GM23338 (cell line): ENCODE measurements at regions not wholly inside any gene's neighbourhood (a gene's known extent, or its start where the extent isn't known, plus 50 kb on each side); places are given as distances from the start of the nearest gene placed in this dataset.

Source experiments
- ATAC-seq: fragments of 200-7000 bp; cut with Tn5 transposase; 3 replicates; pipeline ENCODE4 v1.9.1; 2020
- DNase-seq: peaks from one replicate; pipeline ENCODE4 v3.0.0-alpha.2; 2015; ENCODE audit warnings: low spot score
- H2AFZ ChIP-seq: fragments of 200-600 bp; sonication (generic); 2 replicates; pipeline ENCODE4 v1.8.0; 2016; ENCODE audit warnings: antibody characterized with exemption, mild to moderate bottlenecking, moderate library complexity
- H3F3A ChIP-seq: fragments of 200-600 bp; sonication (generic); replicated peaks from 2 replicates; pipeline ENCODE4 v1.8.0; 2017; ENCODE audit warnings: antibody characterized with exemption, mixed run types, low read depth
- H3K27ac ChIP-seq: fragments of 200-600 bp; sonication (generic); 2 replicates; pipeline ENCODE4 v1.6.1; 2016; ENCODE audit warnings: low read depth
- H3K27me3 ChIP-seq: fragments of 200-600 bp; sonication (generic); 2 replicates; pipeline ENCODE4 v1.8.0; 2016; ENCODE audit warnings: mild to moderate bottlenecking, mixed run types, moderate library complexity; ENCODE audit not compliant: insufficient read depth
- H3K36me3 ChIP-seq: fragments of 200-600 bp; sonication (generic); 2 replicates; pipeline ENCODE4 v1.8.0; 2016; ENCODE audit warnings: mild to moderate bottlenecking; ENCODE audit not compliant: insufficient read depth
- H3K4me1 ChIP-seq: fragments of 200-600 bp; sonication (generic); 2 replicates; pipeline ENCODE4 v1.8.0; 2016; ENCODE audit warnings: mild to moderate bottlenecking, moderate library complexity; ENCODE audit not compliant: insufficient read depth
- H3K4me2 ChIP-seq: fragments of 200-600 bp; sonication (generic); 2 replicates; pipeline ENCODE4 v1.7.1; 2017; ENCODE audit warnings: mixed run types
- H3K4me3 ChIP-seq: fragments of 200-600 bp; sonication (generic); 2 replicates; pipeline ENCODE4 v1.6.1; 2016; ENCODE audit warnings: mixed run types
- H3K79me2 ChIP-seq: fragments of 200-600 bp; sonication (generic); replicated peaks from 2 replicates; pipeline ENCODE4 v1.8.0; 2017; ENCODE audit warnings: mild to moderate bottlenecking; ENCODE audit not compliant: insufficient read depth
- H3K9me2 ChIP-seq: fragments of 200-600 bp; sonication (generic); 2 replicates; pipeline ENCODE4 v1.8.0; 2017; ENCODE audit not compliant: insufficient read depth
- H4K20me1 ChIP-seq: fragments of 200-600 bp; sonication (generic); replicated peaks from 2 replicates; pipeline ENCODE4 v1.8.0; 2017; ENCODE audit warnings: mild to moderate bottlenecking; ENCODE audit not compliant: insufficient read depth
- H3K27ac Mint-ChIP-seq: 2 replicates; pipeline ENCODE4 v1.8.0; 2020; ENCODE audit warnings: inconsistent platforms, mild to moderate bottlenecking, moderate library complexity, mixed read lengths
- H3K27me3 Mint-ChIP-seq: 3 replicates; pipeline ENCODE4 v1.8.0; 2022; ENCODE audit warnings: low read depth, mild to moderate bottlenecking, moderate library complexity, mixed read lengths, inconsistent platforms; ENCODE audit not compliant: insufficient read depth, poor library complexity
- H3K36me3 Mint-ChIP-seq: 3 replicates; pipeline ENCODE4 v1.8.0; 2021; ENCODE audit warnings: low read depth, mild to moderate bottlenecking, inconsistent platforms, moderate library complexity, mixed read lengths
- H3K4me1 Mint-ChIP-seq: 3 replicates; pipeline ENCODE4 v1.8.0; 2020; ENCODE audit warnings: mild to moderate bottlenecking, inconsistent platforms, mixed read lengths
- H3K4me3 Mint-ChIP-seq: 3 replicates; pipeline ENCODE4 v1.8.0; 2021; ENCODE audit warnings: moderate library complexity, mild to moderate bottlenecking, inconsistent platforms, mixed read lengths
- H3K9me3 Mint-ChIP-seq: 3 replicates; pipeline ENCODE4 v1.8.0; 2020; ENCODE audit warnings: moderate library complexity, mild to moderate bottlenecking, inconsistent platforms, mixed read lengths
- CREB1 ChIP-seq: fragments of 250-450 bp; sonication (Bioruptor Pico); IDR thresholded peaks from 2 replicates; pipeline ENCODE4 v1.5.0; 2020; ENCODE audit warnings: low read depth, mild to moderate bottlenecking, moderate library complexity
- CTCF ChIP-seq, 2 experiments: fragments of 200-600 bp in 1 of 2; sonication (generic) in 1 of 2; conservative IDR thresholded peaks; 2 replicates each; pipeline versions ENCODE4 v1.5.1 to v1.6.1; 2016 to 2017; ENCODE audit warnings: antibody characterized with exemption in 2 of 2, low read depth in 2 of 2, mild to moderate bottlenecking in 2 of 2, moderate library complexity in 1 of 2
- EZH2 ChIP-seq: fragments of 200-600 bp; sonication (generic); IDR thresholded peaks from one replicate; pipeline ENCODE4 v1.8.0; 2017; ENCODE audit warnings: antibody characterized with exemption, mild to moderate bottlenecking, low read depth; ENCODE audit not compliant: unreplicated experiment
- EZH2phosphoT487 ChIP-seq: fragments of 200-600 bp; sonication (generic); IDR thresholded peaks from one replicate; pipeline ENCODE4 v1.8.1; 2018; ENCODE audit warnings: antibody characterized with exemption; ENCODE audit not compliant: unreplicated experiment
- JUNB ChIP-seq: IDR thresholded peaks from one replicate; pipeline ENCODE4 v1.6.1; 2016; ENCODE audit warnings: antibody characterized with exemption; ENCODE audit not compliant: unreplicated experiment
- NANOG ChIP-seq: IDR thresholded peaks from 2 replicates; pipeline ENCODE4 v1.6.1; 2016; ENCODE audit warnings: antibody characterized with exemption, borderline replicate concordance
- POLR2AphosphoS5 ChIP-seq: IDR thresholded peaks from 2 replicates; pipeline ENCODE4 v1.6.1; 2016; ENCODE audit warnings: antibody characterized with exemption, low read depth
- STAT1 ChIP-seq: IDR thresholded peaks from one replicate; pipeline ENCODE4 v1.6.1; 2016; ENCODE audit warnings: antibody characterized with exemption; ENCODE audit not compliant: unreplicated experiment
- ZNF114 ChIP-seq: fragments of 250-450 bp; sonication (Bioruptor Pico); IDR thresholded peaks from 2 replicates; pipeline ENCODE4 v1.5.0; 2020; ENCODE audit warnings: mild to moderate bottlenecking, moderate library complexity
- ZNF331 ChIP-seq: fragments of 250-450 bp; sonication (Bioruptor Pico); IDR thresholded peaks from 2 replicates; pipeline ENCODE4 v1.5.0; 2020; ENCODE audit warnings: low read depth, mild to moderate bottlenecking, moderate library complexity
- ZNF462 ChIP-seq: fragments of 250-450 bp; sonication (Bioruptor Pico); IDR thresholded peaks from 2 replicates; pipeline ENCODE4 v1.5.0; 2020; ENCODE audit warnings: mild to moderate bottlenecking, moderate library complexity
- TF ChIP-seq, protein P1 (sequence below): IDR thresholded peaks from one replicate; pipeline ENCODE4 v1.6.1; 2018; ENCODE audit warnings: antibody characterized with exemption; ENCODE audit not compliant: unreplicated experiment
- TF ChIP-seq, protein P2 (sequence below): IDR thresholded peaks from 2 replicates; pipeline ENCODE4 v1.6.1; 2016; ENCODE audit warnings: antibody characterized with exemption

DNA sequence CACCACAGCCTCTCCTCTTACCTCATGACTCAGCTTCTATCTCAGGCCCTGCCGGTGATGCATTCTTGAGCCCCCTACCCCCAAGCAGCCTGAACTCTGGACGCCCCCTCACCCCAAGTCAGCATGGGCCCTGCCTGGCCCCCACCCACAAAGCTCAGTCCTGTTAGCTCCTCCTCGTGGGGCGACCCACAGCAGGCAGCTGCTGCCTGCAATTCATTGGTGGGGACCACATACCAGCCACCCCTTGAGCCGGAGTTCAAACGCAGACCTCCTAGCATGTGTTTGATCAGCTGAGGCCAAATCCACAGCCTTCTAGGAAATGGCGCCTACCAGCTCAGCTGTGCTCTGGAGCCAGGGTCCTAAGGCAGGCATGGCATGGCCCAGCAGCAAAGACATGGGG, 111.8 kb downstream of the EFNB1 start:
- no peaks in the 10 kb centered on the region for H3K9me3 Mint-ChIP-seq
- no peak overlapping the region for H3K27ac Mint-ChIP-seq
- no peak overlapping the region for H3K4me3 Mint-ChIP-seq
- no peaks in the 10 kb centered on the region for H3K79me2 ChIP-seq
- no peaks in the 10 kb centered on the region for H3K36me3 Mint-ChIP-seq
- H3K4me3 ChIP-seq = no peak overlapping the region
- H3F3A ChIP-seq = no peaks in the 10 kb centered on the region
- no peaks in the 10 kb centered on the region for H4K20me1 ChIP-seq
- TF ChIP-seq POLR2AphosphoS5 (no peak), NANOG (no peak), CREB1 (CRISPR knock-in tag) (no peak), ZNF462 (no peak), STAT1 (no peak), EZH2 (no peak), JUNB (no peak), CTCF (conservative IDR thresholded peaks at IDR 0.05; ENCODE audit: low read depth in 2 of 2) (no peak), EZH2phosphoT487 (no peak), ZNF331 (CRISPR knock-in tag) (no peak), ZNF114 (CRISPR knock-in tag) (no peak)
- TF ChIP-seq, protein P1, sequence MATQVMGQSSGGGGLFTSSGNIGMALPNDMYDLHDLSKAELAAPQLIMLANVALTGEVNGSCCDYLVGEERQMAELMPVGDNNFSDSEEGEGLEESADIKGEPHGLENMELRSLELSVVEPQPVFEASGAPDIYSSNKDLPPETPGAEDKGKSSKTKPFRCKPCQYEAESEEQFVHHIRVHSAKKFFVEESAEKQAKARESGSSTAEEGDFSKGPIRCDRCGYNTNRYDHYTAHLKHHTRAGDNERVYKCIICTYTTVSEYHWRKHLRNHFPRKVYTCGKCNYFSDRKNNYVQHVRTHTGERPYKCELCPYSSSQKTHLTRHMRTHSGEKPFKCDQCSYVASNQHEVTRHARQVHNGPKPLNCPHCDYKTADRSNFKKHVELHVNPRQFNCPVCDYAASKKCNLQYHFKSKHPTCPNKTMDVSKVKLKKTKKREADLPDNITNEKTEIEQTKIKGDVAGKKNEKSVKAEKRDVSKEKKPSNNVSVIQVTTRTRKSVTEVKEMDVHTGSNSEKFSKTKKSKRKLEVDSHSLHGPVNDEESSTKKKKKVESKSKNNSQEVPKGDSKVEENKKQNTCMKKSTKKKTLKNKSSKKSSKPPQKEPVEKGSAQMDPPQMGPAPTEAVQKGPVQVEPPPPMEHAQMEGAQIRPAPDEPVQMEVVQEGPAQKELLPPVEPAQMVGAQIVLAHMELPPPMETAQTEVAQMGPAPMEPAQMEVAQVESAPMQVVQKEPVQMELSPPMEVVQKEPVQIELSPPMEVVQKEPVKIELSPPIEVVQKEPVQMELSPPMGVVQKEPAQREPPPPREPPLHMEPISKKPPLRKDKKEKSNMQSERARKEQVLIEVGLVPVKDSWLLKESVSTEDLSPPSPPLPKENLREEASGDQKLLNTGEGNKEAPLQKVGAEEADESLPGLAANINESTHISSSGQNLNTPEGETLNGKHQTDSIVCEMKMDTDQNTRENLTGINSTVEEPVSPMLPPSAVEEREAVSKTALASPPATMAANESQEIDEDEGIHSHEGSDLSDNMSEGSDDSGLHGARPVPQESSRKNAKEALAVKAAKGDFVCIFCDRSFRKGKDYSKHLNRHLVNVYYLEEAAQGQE = no peak
- TF ChIP-seq, protein P2, sequence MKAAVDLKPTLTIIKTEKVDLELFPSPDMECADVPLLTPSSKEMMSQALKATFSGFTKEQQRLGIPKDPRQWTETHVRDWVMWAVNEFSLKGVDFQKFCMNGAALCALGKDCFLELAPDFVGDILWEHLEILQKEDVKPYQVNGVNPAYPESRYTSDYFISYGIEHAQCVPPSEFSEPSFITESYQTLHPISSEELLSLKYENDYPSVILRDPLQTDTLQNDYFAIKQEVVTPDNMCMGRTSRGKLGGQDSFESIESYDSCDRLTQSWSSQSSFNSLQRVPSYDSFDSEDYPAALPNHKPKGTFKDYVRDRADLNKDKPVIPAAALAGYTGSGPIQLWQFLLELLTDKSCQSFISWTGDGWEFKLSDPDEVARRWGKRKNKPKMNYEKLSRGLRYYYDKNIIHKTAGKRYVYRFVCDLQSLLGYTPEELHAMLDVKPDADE = no peak
- H3K27me3 ChIP-seq = no peaks in the 10 kb centered on the region
- DNase-seq (no peak), ATAC-seq (no peak)
- H3K27me3 Mint-ChIP-seq = peaks cover 3% of the 10 kb centered on the region
- no peak overlapping the region for H2AFZ ChIP-seq
- peaks cover 3% of the 10 kb centered on the region; the same call in 2 of the 3 replicates for H3K4me1 Mint-ChIP-seq
- H3K9me2 ChIP-seq = no peaks in the 10 kb centered on the region
- no peak overlapping the region for H3K4me2 ChIP-seq
- no peak overlapping the region for H3K27ac ChIP-seq
- no peaks in the 10 kb centered on the region for H3K4me1 ChIP-seq
- H3K36me3 ChIP-seq = no peaks in the 10 kb centered on the region
